ENCODE measurements at regions not wholly inside any gene's neighbourhood (a gene's known extent, or its start where the extent isn't known, plus 50 kb on each side); places are given as distances from the start of the nearest gene placed in this dataset.

DNA sequence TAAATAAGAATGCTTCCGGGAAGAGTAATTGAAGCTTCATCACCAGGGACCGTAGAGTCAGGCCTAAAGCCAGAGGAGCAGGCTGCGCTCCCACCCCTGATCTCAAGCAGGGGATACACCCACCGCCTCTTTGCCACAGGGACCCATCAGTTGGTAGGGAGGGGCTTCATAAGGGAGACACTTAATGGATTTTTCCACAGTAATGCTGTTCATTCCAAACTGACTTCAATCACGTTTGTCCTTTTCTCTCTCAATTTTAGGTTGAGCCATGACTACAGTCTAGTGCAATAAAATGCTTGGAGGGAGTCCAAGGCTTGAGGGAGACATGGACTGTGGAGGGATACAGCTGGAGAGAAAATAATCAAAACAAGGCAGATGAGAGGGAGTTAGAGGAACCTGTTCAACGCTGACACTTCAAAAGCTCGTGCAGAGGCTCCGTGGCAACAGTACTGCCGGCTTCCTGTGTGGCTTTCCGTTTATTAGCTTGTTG lies 111.5 kb downstream of the SEC16B start:
- no peak for TF ChIP-seq EZH2phosphoT487 (IDR thresholded peaks at IDR 0.05; ENCODE audit: borderline replicate concordance)
- TF ChIP-seq, protein P1, sequence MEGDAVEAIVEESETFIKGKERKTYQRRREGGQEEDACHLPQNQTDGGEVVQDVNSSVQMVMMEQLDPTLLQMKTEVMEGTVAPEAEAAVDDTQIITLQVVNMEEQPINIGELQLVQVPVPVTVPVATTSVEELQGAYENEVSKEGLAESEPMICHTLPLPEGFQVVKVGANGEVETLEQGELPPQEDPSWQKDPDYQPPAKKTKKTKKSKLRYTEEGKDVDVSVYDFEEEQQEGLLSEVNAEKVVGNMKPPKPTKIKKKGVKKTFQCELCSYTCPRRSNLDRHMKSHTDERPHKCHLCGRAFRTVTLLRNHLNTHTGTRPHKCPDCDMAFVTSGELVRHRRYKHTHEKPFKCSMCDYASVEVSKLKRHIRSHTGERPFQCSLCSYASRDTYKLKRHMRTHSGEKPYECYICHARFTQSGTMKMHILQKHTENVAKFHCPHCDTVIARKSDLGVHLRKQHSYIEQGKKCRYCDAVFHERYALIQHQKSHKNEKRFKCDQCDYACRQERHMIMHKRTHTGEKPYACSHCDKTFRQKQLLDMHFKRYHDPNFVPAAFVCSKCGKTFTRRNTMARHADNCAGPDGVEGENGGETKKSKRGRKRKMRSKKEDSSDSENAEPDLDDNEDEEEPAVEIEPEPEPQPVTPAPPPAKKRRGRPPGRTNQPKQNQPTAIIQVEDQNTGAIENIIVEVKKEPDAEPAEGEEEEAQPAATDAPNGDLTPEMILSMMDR (conservative IDR thresholded peaks at IDR 0.05; ENCODE audit: low read length): no peak
- H3K36me3 ChIP-seq (ENCODE audit: insufficient read depth, low read length): no peaks in the 10 kb centered on the region
- peaks cover 12% of the 10 kb centered on the region for H3K4me1 ChIP-seq (ENCODE audit: insufficient read depth, low read length, poor library complexity, severe bottlenecking)
- no peaks in the 10 kb centered on the region for H3K79me2 ChIP-seq (ENCODE audit: insufficient read depth, low read length)
- H3K27me3 ChIP-seq (ENCODE audit: insufficient read depth, low read length, poor library complexity, severe bottlenecking): no peaks in the 10 kb centered on the region
- H3K4me3 ChIP-seq (ENCODE audit: low read length, poor library complexity, severe bottlenecking): peak overlapping the region; percentile 44
- no peaks in the 10 kb centered on the region for H3K9me2 ChIP-seq (replicated peaks; ENCODE audit: low read depth, low read length)
- peak overlapping the region; percentile 44 for H3K4me2 ChIP-seq (ENCODE audit: low read depth, low read length, poor library complexity, severe bottlenecking)
- no peaks in the 10 kb centered on the region for H3F3A ChIP-seq (ENCODE audit: low read depth)
- H2AFZ ChIP-seq (ENCODE audit: low read length): 0 out of 2 replicates have a peak overlapping the region, but pooled peaks have one; percentile 17
- H4K20me1 ChIP-seq (ENCODE audit: insufficient read depth, low read length, poor library complexity, severe bottlenecking): no peaks in the 10 kb centered on the region
- no peak overlapping the region for H3K9ac ChIP-seq (ENCODE audit: low read depth, low read length, poor library complexity, severe bottlenecking)
- H3K9me3 ChIP-seq (ENCODE audit: insufficient read depth, low read depth, low read length): no peaks in the 10 kb centered on the region; the same call in 1 of the 2 replicates

DNA sequence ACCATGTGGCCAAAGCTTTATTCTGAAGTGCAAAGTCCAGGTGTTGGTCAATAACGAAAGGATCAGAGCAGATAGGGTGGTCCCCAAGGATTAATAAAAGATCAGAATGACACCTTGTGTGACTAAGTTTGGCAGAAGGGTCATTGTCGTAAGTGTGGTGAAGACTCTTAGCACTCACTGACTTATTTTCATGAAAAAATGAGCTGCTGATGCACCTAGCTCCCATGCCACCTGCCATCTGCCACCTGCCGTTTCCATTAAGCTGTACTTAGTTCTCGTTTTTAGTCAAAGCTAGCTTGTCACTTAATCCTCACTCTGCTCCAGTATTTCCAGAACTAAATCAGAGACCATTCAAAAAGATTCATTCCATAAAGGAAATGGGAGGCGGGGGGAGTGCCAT lies 112.6 kb downstream of the SEC16B start:
- Histone ChIP-seq H3K9me2 (replicated peaks; ENCODE audit: low read depth, low read length) (no peaks in the 10 kb centered on the region), H3K36me3 (ENCODE audit: insufficient read depth, low read length) (no peaks in the 10 kb centered on the region), H3K9me3 (ENCODE audit: insufficient read depth, low read depth, low read length) (no peaks in the 10 kb centered on the region; the same call in 1 of the 2 replicates), H3K9ac (ENCODE audit: low read depth, low read length, poor library complexity, severe bottlenecking) (no peak overlapping the region), H3K4me3 (ENCODE audit: low read length, poor library complexity, severe bottlenecking) (no peak overlapping the region), H3K4me2 (ENCODE audit: low read depth, low read length, poor library complexity, severe bottlenecking) (no peak overlapping the region), H3K4me1 (ENCODE audit: insufficient read depth, low read length, poor library complexity, severe bottlenecking) (peaks cover 12% of the 10 kb centered on the region), H2AFZ (ENCODE audit: low read length) (no peak overlapping the region), H3F3A (ENCODE audit: low read depth) (no peaks in the 10 kb centered on the region), H3K27me3 (ENCODE audit: insufficient read depth, low read length, poor library complexity, severe bottlenecking) (no peaks in the 10 kb centered on the region), H4K20me1 (ENCODE audit: insufficient read depth, low read length, poor library complexity, severe bottlenecking) (no peaks in the 10 kb centered on the region), H3K79me2 (ENCODE audit: insufficient read depth, low read length) (no peaks in the 10 kb centered on the region)
- no peak for TF ChIP-seq EZH2phosphoT487 (IDR thresholded peaks at IDR 0.05; ENCODE audit: borderline replicate concordance)
- TF ChIP-seq, protein P1 (conservative IDR thresholded peaks at IDR 0.05; ENCODE audit: low read length): no peak

DNA sequence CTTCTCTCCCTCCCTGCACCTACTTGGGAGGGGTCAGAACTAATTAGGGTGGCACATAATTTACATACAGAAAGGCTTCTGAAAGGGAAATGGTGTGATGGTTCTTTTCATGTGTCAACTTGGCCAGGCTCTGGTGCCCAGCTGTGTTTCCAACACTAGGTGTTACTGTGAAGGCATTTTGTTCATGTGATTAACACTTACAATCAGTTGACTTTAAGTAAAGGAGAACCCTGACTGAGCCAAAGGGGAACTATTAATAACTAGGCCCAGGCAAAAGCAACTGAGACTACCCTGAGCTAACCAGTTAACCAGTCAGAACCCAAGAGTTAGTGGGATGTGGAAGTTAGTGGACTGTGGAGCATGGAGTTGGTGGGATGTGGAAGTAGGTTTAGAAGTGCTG lies 114.9 kb downstream of the SEC16B start:
- H4K20me1 ChIP-seq (ENCODE audit: insufficient read depth, low read length, poor library complexity, severe bottlenecking): no peaks in the 10 kb centered on the region
- no peaks in the 10 kb centered on the region; the same call in 1 of the 2 replicates for H3K9me3 ChIP-seq (ENCODE audit: insufficient read depth, low read depth, low read length)
- H2AFZ ChIP-seq (ENCODE audit: low read length): no peak overlapping the region
- peaks cover 12% of the 10 kb centered on the region for H3K4me1 ChIP-seq (ENCODE audit: insufficient read depth, low read length, poor library complexity, severe bottlenecking)
- H3F3A ChIP-seq (ENCODE audit: low read depth): no peaks in the 10 kb centered on the region
- no peak overlapping the region for H3K9ac ChIP-seq (ENCODE audit: low read depth, low read length, poor library complexity, severe bottlenecking)
- H3K4me2 ChIP-seq (ENCODE audit: low read depth, low read length, poor library complexity, severe bottlenecking): no peak overlapping the region
- H3K4me3 ChIP-seq (ENCODE audit: low read length, poor library complexity, severe bottlenecking): no peak overlapping the region
- TF ChIP-seq, protein P1 (conservative IDR thresholded peaks at IDR 0.05; ENCODE audit: low read length): no peak
- TF ChIP-seq EZH2phosphoT487 (IDR thresholded peaks at IDR 0.05; ENCODE audit: borderline replicate concordance): no peak
- H3K79me2 ChIP-seq (ENCODE audit: insufficient read depth, low read length): no peaks in the 10 kb centered on the region
- H3K36me3 ChIP-seq (ENCODE audit: insufficient read depth, low read length): no peaks in the 10 kb centered on the region
- no peaks in the 10 kb centered on the region for H3K9me2 ChIP-seq (replicated peaks; ENCODE audit: low read depth, low read length)
- no peaks in the 10 kb centered on the region for H3K27me3 ChIP-seq (ENCODE audit: insufficient read depth, low read length, poor library complexity, severe bottlenecking)
